Activated CD4-positive, alpha-beta T cell treated with anti-CD3 and anti-CD28 coated beads, Interleukin-2, Interleukin-6, amounts not matched to agents 100 ng/mL and 50 ng/mL, durations not matched to agents 16 hours and 8 hours (primary cell): ENCODE measurements at regions not wholly inside any gene's neighbourhood (a gene's known extent, or its start where the extent isn't known, plus 50 kb on each side); places are given as distances from the start of the nearest gene placed in this dataset.
A peak's percentile ranks its signal among the peaks of the same experiment; 100 is the strongest.

Source experiments
- DNase-seq: peaks from one replicate; pipeline ENCODE4 v3.0.0-alpha.2; 2020

- DNase-seq: no peak
Observed at GRCh38 chr4:10200869-10201268, 84.3 kb upstream of the WDR1 start.

DNA sequence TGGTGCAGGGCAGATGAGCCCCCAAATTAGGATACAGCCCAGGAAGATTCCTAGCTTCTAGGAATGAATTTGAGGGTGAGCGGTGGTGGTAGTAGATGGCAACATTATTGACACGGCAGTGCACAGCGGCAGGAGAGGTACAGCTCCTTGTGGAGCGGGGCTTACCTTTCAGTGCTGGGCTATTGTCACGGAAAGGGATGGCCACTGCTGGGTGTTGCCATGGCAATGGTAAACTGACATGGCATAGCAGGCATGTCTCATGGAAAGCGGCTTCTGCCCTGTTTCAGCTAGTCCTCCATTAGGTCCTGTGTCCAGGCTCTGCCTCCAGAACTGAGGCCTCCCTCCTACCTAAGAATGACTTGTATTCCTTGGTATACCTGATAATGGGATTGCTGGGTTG is 81.8 kb upstream of the WDR1 start:
- DNase-seq: no peak

GRCh38 chr4:10197952-10198351 is 81.4 kb upstream of the WDR1 start:
- DNase-seq: no peak

- peak; percentile 0 for DNase-seq
Observed at GRCh38 chr4:10196191-10196590, 79.6 kb upstream of the WDR1 start.

DNA sequence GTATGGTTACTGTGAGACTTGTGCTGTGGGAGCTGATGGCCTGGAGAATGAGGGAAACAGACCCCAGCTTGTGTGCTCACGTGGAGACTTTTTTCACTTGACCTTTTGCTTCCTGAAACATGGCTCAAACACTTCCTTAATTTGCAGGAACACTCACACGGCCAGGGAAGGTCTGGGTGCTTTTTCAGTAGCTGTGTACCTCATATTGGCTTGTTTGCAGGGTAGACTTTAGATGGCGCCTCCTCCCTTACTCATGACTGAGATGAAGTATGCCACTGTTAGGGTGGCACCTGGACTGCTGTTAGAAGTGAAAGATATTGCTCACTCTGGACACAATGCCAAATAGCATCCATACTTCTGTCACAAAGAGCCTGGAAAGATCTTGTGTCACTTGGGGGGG is 75.7 kb upstream of the WDR1 start:
- no peak for DNase-seq

- DNase-seq: no peak
Observed at GRCh38 chr4:10188400-10189004, 71.9 kb upstream of the WDR1 start.

DNA sequence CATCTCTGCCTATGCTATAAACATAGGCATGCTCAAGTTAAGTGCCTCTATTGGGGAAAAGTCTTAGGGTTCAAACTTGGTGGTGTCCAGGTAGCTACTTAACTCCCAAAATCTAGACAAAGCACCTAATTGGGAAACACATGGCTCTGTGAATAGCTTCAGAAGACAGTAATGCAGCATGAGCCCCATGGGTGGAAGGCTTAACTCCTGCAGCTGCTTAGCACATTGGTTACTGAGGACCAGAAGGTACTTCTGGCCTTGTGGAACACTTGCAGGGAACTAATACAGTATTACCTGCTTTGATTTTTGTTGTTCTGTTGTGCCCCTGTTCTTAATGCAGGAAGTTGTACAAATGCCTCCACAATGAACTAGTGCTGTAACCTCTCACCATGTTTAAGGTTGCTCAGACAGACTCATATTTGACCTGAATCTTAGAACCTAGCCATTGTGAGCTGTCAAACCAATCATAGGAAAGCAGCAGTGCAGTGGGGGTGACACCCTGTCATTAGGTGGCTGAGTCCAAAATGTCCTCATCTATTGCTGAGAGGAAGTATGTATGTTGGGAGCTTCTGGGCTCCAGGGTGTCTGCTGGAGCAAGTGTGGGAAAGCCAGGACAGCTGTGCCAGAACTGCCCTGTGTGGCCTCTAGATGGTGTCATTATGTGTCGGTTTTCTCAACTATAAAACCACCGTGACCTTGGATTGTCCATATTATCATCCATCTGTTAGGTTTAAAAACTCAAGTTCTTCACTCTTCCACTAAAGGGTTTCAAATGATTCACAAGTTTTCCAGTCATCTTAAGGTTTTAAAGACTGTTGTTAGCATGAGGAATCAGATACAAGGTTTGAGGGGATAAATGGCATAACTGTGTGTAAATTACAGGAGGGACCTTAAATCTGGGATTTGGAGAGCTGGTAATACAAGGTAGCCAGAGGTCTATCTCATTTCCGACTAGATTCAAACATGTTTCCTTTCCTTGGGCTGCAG is 69.9 kb upstream of the WDR1 start:
- DNase-seq: no peak

GRCh38 chr4:10185518-10186227 is 69.1 kb upstream of the WDR1 start:
- DNase-seq: no peak

DNA sequence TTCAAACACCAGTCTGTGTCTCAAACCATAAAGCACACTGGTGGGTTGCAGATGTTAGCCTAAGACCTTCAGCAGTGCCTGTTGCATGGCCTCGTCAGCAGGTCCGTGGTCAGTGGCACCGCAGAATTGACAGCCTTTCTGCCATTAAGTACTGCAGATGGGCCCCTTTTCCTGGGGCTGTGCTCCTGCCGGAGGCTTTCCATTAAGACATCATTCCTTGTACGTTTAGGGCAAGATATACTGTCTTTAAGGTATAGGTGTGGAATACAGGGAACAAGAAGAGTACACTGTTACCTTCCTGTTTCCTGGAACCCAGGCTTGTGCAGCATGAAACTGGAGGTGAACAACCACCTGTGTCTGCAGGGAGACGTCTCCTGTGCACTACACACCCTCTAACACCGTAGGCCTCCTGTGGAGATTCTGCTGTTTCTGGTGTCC is 67.9 kb upstream of the WDR1 start:
- DNase-seq: no peak

- no peak for DNase-seq
Observed at GRCh38 chr4:10184041-10184440, 67.4 kb upstream of the WDR1 start.

DNA sequence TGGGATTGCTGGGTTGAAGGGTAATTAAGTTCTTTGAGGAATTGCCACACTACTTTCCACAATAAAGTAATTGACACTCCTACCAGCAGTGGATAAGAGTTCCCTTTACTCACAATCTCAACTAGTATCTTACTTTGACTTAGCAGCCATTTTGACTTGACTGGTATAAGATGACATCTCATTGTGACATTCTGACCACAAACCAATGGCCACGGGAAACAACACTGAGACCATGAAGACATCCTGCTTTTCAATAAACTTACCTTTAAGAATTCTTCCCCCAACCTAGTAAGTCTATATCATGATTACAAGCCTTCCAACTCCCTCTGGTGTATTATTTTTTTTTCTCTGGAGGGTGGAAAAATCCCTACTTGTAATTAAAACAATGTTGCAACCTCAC is 66.9 kb upstream of the WDR1 start:
- DNase-seq: peak; percentile 55

GRCh38 chr4:10182446-10183424 is 66.1 kb upstream of the WDR1 start:
- DNase-seq: peak; percentile 51

GRCh38 chr4:10181745-10182445 is 65.3 kb upstream of the WDR1 start:
- DNase-seq: no peak

DNA sequence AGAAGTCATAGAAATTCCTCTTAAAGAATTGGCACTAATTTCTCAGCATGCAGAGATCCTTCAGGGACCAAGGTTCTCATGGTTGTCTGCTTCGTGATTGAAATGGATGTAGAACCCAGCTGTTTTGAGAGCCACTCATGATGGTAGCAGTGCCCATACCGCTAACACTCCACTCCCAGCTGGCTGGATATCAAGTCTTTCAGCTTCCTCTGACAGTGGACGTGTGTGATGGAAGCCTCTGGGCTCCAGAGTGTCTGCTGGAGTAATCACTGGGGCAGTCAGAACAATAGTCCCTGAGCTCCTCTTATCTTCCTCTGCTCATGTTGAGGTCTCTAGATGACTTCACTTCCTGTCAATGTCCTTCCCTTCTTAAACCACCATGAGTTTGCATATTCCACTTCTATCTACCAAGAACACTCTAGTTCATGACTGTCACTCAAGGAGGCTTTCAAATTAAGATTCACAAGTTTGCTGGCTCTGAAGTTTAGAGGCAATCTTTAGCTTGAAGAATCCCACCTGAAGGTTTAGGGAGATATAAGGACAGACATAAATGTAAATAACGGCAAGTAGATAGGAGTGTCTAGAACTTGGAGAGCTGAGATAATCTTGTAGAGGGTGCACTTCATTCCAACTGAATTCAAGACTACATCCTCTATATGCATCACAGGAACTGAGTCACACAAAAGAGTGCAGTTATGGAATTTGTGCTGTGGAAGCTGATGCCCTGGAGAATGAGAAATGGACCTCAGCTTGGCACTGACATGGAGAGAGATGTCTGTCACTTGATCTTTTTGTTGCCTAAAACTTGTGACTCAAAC is 64.5 kb upstream of the WDR1 start:
- DNase-seq: peak; percentile 76

DNA sequence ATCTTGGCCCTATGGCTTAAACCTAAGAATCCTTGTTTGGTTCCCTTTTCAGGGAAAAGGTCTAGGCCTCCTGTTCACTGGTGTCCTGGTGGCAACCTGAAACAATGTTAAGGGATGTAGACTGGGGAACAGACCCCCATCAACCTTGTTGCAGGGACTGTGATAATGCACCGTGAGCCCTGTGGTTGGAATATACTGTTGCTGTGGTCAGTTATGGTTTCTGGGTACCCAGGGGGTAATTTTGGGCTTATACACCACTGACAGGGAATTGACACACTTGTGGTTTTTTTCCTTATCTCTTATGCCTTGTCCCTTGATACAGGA is 64.0 kb upstream of the WDR1 start:
- no peak for DNase-seq

DNA sequence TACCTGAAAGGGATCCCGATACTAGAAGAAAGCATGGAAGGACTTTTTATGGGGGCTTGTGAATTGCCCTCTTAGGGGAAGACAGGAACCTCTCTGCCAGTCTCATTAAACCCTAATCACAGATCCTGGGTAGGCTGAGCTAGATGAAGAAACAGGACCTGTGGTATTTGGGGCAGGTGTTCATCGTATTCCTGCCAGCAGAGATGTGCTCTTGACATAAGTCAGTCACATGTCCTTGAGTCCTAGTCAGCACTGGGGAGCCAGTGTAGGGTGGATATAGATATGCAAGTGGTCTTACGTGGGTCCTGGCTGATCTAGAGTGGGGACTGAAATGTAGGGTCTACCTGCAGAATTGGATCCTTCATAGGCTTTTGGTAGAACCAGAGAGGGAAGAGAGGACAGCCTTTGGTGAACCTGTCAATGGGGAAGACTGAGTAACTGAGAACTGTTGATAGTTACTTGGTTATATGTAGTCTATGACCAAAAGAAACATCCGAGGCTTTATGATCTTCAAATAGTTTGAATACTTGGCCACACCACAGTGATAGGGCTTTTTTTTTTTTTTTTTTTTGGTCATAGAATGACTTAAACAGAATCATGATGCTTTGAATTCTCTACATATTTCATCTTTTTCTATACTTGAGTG is 63.5 kb upstream of the WDR1 start:
- DNase-seq: no peak

- DNase-seq: no peak
Observed at GRCh38 chr4:10178763-10179162, 62.2 kb upstream of the WDR1 start.

GRCh38 chr4:10175626-10176025 is 59.0 kb upstream of the WDR1 start:
- DNase-seq: no peak

DNA sequence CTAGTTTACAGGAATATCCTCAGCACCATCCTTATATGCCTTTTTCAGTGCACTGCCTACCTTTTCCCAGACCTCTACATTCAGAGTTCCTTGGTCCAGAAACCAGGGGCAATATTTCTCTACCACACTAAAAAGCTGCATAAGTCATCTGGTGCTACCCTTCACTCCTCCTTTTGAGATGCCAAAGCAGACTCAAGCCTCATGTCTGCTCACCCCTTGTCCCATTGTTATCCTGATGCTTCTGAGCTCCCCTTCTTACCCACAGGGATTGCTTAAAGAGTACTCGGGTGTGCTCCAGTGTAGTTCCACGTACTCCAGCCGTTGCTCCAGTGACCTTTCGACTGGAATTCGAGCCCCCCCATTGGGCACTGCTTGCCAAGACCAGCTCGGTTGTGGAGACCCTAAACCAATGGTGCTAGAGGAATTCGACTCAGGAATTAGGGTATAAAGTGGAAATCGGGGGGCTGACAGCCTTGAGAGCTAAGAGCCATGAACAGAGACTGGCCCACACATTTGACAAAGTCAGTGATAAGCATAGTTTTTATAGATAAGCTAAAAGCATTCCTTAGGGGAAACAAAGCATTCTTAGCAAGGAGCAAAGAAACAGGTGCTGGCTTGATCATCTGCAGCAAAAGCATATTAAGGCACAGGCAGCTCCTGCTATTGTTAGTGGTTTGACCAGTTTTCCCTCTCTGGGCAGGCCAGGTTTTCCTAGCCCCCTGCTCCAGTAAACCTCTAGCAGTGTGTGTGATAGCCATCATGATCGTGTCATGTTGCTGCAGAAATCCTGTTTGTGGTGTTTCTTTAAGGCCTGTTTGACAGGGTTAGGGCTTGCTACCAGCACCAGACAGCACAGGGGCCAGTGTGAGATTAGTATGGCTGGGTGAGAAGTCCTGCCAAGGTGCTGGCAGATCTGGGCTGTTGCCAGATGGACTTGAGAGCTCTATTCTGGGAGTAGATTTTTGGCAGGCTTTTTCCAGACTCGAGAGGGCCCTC is 57.5 kb upstream of the WDR1 start:
- DNase-seq: no peak
